ENCODE measurements at regions not wholly inside any gene's neighbourhood (a gene's known extent, or its start where the extent isn't known, plus 50 kb on each side); places are given as distances from the start of the nearest gene placed in this dataset.

- no peak for DNase-seq (ENCODE audit: low spot score)
Observed at GRCh38 chr4:166363198-166363597, 490.2 kb downstream of the TLL1 start.

- DNase-seq (ENCODE audit: low spot score), result no peak
Observed at GRCh38 chr4:166366012-166366411, 493.0 kb downstream of the TLL1 start.

- no peak for DNase-seq (ENCODE audit: low spot score)
Observed at GRCh38 chr4:166377578-166377977, 504.5 kb downstream of the TLL1 start.

GRCh38 chr4:166386491-166387360, 513.7 kb downstream of the TLL1 start:
- DNase-seq (ENCODE audit: low spot score), result no peak

- no peak for DNase-seq (ENCODE audit: low spot score)
Observed at GRCh38 chr4:166391501-166391900, 518.5 kb downstream of the TLL1 start.

- no peak for DNase-seq (ENCODE audit: low spot score)
Observed at GRCh38 chr4:166399021-166399420, 526.0 kb downstream of the TLL1 start.

- no peak for DNase-seq (ENCODE audit: low spot score)
Observed at GRCh38 chr4:166400270-166400894, 527.3 kb downstream of the TLL1 start.

GRCh38 chr4:166413356-166413755, 540.3 kb downstream of the TLL1 start:
- no peak for DNase-seq (ENCODE audit: low spot score)

GRCh38 chr4:166414431-166414830, 541.4 kb downstream of the TLL1 start:
- no peak for DNase-seq (ENCODE audit: low spot score)

- no peak for DNase-seq (ENCODE audit: low spot score)
Observed at GRCh38 chr4:166415749-166416148, 542.7 kb downstream of the TLL1 start.

- DNase-seq (ENCODE audit: low spot score), result no peak
Observed at GRCh38 chr4:166421556-166422156, 548.6 kb downstream of the TLL1 start.

- no peak for DNase-seq (ENCODE audit: low spot score)
Observed at GRCh38 chr4:166422475-166422874, 549.4 kb downstream of the TLL1 start.

- DNase-seq (ENCODE audit: low spot score), result no peak
Observed at GRCh38 chr4:166426300-166426863, 553.3 kb downstream of the TLL1 start.

GRCh38 chr4:166432125-166432524, 559.1 kb downstream of the TLL1 start:
- no peak for DNase-seq (ENCODE audit: low spot score)

- DNase-seq (ENCODE audit: low spot score), result no peak
Observed at GRCh38 chr4:166432842-166433241, 559.8 kb downstream of the TLL1 start.

- no peak for DNase-seq (ENCODE audit: low spot score)
Observed at GRCh38 chr4:166435449-166435848, 562.4 kb downstream of the TLL1 start.

GRCh38 chr4:166458756-166459155, 585.7 kb downstream of the TLL1 start:
- no peak for DNase-seq (ENCODE audit: low spot score)

GRCh38 chr4:166459621-166460020, 586.6 kb downstream of the TLL1 start:
- no peak for DNase-seq (ENCODE audit: low spot score)

GRCh38 chr4:166460769-166461550, 587.9 kb downstream of the TLL1 start:
- DNase-seq (ENCODE audit: low spot score), result peak; percentile 23

GRCh38 chr4:166481055-166481454, 608.0 kb downstream of the TLL1 start:
- no peak for DNase-seq (ENCODE audit: low spot score)

GRCh38 chr4:166481739-166482138, 608.7 kb downstream of the TLL1 start:
- no peak for DNase-seq (ENCODE audit: low spot score)

- no peak for DNase-seq (ENCODE audit: low spot score)
Observed at GRCh38 chr4:166482758-166483157, 609.7 kb downstream of the TLL1 start.

All from LoVo (cell line).